Stimulated activated CD8-positive, alpha-beta memory T cell treated with anti-CD3 and anti-CD28 coated beads, Interleukin-2, amount 100 ng/mL, for 1 hour (primary cell): ENCODE measurements at regions not wholly inside any gene's neighbourhood (a gene's known extent, or its start where the extent isn't known, plus 50 kb on each side); places are given as distances from the start of the nearest gene placed in this dataset.
"Not testable (repeated sequence)": the region's sequence is repeated elsewhere in the genome, so short reads cannot be mapped to it uniquely, and the experiment has no call there.

Source experiments
- DNase-seq, 2 donors: peaks; one replicate each; pipeline ENCODE4 v3.0.0-alpha.2; 2020; ENCODE audit warnings: low read depth in 2 of 2

- DNase-seq = no peak
These were observed 213.5 kb upstream of the IRF2BP2 start for GRCh38 chr1:234823191-234824176.

GRCh38 chr1:234821840-234822239 is 211.9 kb upstream of the IRF2BP2 start:
- DNase-seq = no peak

DNA sequence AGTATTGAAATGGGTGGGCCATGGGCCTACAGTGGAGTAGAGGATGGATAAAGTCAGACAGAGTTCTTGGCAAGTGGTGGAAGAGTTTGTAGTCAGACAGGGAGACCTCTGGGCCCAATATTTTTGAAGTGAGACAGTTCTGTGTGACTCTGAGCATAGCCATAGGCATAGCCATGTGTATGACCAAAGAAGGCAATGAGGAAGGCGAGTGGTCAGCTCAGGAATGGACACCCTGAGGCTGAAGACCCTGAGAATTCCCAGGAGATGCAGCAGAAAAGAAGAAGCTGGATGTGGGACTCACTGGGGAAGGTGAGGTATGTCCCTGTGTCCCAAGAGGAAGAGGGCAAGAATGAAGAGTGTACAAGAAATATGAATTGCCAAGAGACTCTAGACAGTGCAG is 210.6 kb upstream of the IRF2BP2 start:
- DNase-seq = no peak

- not testable (repeated sequence) for DNase-seq
These were observed 209.9 kb upstream of the IRF2BP2 start for GRCh38 chr1:234819845-234820244.

- DNase-seq = not testable (repeated sequence)
These were observed 208.0 kb upstream of the IRF2BP2 start for GRCh38 chr1:234818040-234818387.

- DNase-seq = not testable (repeated sequence)
These were observed 207.5 kb upstream of the IRF2BP2 start for GRCh38 chr1:234817313-234818039.

GRCh38 chr1:234816864-234817263 is 206.9 kb upstream of the IRF2BP2 start:
- not testable (repeated sequence) for DNase-seq

DNA sequence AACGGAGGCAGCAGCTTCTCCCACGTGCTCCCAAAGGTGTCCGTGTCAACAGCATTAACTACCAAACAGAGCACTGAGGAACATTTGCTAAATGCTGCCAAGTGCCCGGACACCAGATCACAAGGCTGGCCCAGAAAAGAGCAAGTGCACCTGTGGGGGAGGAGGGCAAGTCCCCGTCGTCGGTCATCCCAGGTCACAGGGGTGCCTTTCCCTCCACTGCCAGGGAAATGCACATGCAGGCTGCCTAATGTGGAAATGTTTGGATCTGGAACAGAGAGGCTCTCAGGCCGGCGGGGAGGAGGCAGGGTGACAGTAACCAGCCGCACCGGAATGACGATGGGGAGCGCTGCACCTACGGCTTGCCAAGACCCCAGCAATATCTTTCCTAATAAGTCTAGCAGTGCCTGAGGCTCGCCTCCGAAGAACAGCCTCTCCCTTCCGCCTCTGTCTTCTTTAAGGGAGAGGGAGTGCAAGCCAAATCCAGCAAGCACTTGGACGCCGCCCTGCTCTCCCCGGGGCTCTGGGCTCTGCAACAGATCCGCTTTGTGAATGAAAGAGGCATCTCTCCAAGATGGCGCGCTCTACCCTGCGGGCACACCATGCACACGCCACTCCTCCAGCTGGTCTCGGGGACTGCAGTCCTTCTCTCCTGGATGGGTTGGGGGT is 206.3 kb upstream of the IRF2BP2 start:
- DNase-seq = not testable (repeated sequence)

DNA sequence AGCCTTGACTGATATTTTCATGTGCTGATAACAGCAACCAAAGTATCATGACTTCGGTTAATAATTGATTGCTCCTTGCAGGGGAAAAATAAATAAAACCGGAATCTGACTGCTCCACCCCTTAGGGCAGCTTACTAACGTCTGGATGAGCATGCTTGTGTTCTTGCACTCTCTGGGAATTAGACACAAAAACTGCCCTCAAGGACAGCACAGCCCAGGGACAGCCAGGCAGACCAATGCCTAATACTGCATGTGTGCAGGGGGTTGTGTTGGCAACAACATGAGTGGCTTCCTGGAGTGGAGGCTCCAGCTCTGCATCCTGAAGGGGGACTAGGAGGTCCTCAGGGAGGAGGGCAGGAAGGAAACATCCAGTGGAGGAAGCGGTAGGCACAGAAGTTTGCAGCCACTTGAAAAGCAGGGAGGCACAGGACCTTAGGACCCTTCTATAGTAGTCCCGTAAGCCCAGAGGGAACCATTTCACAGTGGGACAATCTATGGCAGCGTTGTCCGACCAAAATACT is 205.4 kb upstream of the IRF2BP2 start:
- not testable (repeated sequence) for DNase-seq

- not testable (repeated sequence) for DNase-seq
These were observed 204.3 kb upstream of the IRF2BP2 start for GRCh38 chr1:234814235-234814634.

DNA sequence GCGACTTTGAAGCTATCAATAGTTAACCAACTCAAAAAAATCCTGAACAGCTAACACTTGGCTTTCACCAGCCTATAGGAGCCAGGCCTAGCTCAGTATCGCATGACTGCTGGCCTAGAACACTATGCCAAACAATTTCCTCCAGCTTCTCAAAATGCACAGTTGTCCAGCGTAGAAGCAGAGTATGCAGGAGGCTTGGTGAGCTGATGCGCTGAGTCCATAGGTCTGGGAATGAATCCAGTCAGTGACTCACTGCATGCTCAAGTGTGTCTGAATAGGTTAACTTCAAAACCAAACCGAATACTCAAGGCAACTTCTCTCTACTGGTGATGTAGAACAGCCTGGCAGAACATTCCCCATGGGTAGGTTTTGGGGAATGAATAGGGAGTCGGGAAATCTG is 201.8 kb upstream of the IRF2BP2 start:
- not testable (repeated sequence) for DNase-seq

DNA sequence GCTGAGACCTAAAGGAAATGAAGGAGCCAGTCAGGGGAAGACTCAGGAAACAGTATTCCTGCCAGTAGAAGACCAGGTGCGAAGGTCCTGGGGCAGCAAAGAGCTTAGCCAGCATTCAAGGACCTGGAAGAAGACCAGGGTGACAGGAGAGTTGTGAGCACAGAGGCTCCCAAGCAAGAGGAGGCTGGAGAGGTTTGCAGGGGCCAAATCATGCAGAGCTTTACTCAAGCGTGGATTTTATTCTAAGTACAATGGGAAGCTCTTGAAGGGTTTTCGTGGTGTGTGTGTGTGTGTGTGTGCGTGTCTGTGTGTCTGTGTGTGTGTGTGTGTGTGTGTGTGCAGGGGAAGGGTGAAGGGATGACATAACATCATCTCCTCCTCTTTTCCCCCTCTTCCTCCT is 200.7 kb upstream of the IRF2BP2 start:
- DNase-seq = not testable (repeated sequence)

GRCh38 chr1:234809854-234810245 is 199.9 kb upstream of the IRF2BP2 start:
- not testable (repeated sequence) for DNase-seq

- not testable (repeated sequence) for DNase-seq
These were observed 199.2 kb upstream of the IRF2BP2 start for GRCh38 chr1:234808943-234809853.

GRCh38 chr1:234808459-234808858 is 198.5 kb upstream of the IRF2BP2 start:
- not testable (repeated sequence) for DNase-seq

GRCh38 chr1:234807705-234808104 is 197.7 kb upstream of the IRF2BP2 start:
- not testable (repeated sequence) for DNase-seq

- DNase-seq = not testable (repeated sequence)
These were observed 192.6 kb upstream of the IRF2BP2 start for GRCh38 chr1:234802586-234802985.

DNA sequence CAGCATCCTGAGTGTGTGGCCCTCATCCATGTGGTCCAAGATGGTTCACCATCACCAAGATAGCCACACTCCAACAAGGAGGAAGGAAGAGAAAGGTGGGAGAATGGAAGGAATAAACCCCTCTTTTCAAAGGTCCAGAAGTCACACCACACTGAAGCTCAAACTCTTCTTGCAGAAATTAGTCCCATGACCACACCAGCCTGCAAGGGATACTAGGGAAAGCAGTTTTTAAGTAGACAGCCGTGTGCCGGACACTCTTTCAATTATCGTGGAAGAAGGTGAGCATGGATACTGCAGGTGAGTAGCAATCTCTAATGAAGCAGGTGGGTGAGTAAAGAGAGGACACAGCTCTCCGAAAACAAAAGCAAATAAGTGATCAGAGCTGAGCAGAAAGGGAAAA is 191.7 kb upstream of the IRF2BP2 start:
- not testable (repeated sequence) for DNase-seq

DNA sequence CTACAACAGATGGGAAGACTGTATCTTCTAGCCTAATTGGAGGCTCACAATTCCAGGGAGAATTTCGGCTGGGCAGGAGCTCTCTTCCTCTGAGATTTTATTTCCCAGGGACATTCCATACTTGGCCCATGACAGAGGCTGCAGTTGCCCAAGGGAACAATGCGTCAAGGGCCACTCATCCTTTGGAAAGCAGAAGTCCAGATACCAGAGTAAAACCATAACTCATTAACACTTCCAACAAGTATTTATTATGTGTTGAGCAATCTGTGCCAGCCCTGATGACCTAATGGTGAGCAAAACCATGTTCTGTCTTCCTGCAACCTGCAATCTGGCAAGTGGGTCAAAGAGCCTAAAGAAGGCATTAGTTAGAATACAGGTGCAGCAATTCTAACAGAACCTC is 191.2 kb upstream of the IRF2BP2 start:
- not testable (repeated sequence) for DNase-seq

DNA sequence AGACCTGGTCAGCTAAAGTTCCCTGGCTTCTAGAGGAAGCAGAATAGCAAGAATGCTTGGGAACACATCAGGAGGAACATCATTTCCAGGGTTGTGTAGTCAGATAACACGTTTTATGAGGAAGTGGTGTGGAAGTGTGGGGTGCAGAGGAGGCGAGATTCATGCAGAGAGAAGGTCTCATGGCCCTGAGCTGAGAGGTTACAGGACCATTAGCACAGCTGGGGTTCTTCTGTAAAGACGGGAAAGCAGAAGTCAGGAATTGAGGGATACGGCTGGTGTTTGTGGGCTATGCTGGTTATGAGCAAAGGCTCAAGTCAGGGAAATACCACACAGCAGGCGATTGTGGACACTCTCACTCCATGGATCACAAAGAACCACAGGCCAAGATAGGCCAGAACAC is 190.6 kb upstream of the IRF2BP2 start:
- DNase-seq = not testable (repeated sequence)
